Astrocyte of the hippocampus (primary cell): ENCODE measurements at regions not wholly inside any gene's neighbourhood (a gene's known extent, or its start where the extent isn't known, plus 50 kb on each side); places are given as distances from the start of the nearest gene placed in this dataset.

Source experiments
- DNase-seq: peaks from one replicate; pipeline ENCODE4 v3.0.0; 2011; ENCODE audit warnings: low read depth, low spot score

DNA sequence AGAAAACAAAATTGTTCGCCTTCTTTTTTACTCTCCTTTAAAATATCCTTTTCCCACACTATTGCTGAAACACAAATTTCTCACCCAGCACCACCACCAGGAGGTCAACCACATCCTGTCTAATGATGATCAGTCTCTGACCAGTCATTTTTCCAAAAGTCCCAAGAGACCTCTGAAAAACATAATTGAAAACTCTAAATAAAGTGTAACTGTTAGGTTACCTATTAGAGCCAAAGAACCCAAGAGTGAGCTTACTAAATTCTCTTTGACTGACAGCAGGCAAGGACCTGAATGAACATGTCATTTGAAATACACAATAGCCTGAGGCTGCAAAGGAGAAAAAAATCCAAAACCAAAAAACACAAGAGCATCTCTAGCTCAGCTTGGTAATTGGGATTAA lies 735.4 kb downstream of the CBLN4 start:
- DNase-seq: no peak

GRCh38 chr20:55266361-55266760 lies 739.0 kb downstream of the CBLN4 start:
- no peak for DNase-seq

DNA sequence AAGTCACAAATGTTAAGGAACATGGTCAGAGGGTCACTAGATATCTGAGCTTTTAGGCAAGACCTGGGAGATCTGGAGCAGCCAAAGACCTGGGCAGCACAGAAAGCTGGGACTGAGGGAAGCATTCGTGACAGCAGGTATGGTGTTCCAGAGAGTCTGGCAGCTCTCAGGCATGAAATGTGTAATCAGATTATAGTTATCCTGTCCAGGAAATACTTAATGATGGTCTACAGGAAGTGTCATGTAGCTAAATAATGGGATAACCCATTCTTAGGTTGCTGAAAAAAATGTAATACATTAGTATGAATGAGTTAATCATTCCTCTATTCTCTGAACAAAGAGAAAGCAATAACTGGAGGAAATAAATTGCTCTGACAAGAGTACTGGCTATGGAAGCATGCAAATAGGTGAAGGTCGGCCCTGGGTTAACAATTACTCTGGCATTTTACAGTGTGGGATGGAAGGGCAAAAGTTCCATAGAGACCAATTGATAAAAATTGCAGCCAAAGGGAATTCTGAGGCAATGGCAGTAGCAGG lies 740.5 kb downstream of the CBLN4 start:
- no peak for DNase-seq

DNA sequence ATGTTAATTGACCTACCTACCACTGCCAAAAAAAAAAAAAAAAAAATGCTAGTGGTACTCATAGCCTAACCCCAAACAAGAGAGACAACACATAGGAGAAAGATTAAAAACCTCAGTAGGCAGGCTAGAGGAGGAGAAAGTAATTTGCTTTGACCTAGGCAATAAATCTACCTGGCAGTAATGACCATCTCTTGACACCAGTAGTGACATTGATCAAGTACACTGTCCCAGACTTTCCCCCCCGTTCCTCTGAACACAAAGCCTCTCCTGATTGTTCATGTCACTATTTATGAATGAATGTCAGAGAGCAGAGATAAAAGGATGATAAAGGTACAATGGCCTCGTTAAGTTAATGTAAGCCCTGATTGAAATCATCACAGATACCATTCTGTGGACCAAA lies 746.8 kb downstream of the CBLN4 start:
- DNase-seq: no peak

DNA sequence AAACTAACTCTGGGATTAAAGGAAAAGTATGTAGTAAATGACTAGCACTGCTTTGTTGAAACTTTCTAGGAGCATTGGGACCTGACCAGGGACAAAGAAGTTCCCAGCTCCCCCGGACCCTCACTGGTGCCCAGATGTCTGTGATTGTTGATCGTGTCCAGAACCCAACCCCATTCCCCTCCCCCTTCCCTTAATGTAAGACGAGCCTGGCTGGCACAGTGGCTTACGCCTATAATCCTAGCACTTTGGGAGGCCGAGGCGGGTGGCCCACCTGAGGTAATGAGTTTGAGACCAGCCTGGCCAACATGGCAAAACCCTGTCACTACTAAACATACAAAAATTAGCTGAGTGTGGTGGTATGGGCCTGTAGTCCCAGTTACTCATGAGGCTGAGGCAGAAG lies 750.3 kb downstream of the CBLN4 start:
- DNase-seq: no peak

GRCh38 chr20:55253781-55254180 lies 751.5 kb downstream of the CBLN4 start:
- peak; percentile 84 for DNase-seq

DNA sequence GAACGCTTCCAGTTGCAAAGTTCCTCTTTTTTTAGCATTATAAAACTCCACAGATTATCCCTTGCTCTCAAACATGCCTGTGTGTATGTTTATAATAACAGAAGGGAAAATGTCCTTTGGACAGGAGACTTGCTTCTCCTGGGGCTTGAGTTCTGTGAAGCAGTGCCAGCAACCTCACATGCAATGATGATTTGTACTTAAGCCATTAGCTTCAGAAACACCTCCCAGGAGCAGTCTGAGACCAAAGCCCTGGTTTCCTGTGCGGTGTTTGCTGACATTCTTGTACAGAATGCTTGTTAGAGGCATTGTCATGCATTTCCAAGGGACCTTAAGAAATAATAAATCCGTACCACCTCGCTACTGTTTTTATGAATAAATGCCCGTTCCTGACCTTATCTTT lies 752.8 kb downstream of the CBLN4 start:
- peak; percentile 74 for DNase-seq

DNA sequence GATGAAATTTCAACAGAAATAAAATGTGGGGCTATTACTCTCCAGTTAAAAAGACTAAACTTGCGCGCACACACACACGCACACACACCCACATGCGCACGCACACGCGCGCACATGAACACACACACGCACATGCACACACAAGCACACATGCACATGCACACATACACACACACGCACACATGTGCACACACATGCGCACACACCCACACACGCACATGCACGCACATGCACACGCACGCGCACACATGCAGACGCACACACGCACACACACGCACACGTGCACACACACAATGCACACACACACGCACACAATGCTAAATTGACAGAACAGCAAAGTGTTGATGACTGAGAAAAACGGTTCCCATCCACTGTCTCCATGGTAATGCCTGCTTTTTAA lies 754.1 kb downstream of the CBLN4 start:
- no peak for DNase-seq

DNA sequence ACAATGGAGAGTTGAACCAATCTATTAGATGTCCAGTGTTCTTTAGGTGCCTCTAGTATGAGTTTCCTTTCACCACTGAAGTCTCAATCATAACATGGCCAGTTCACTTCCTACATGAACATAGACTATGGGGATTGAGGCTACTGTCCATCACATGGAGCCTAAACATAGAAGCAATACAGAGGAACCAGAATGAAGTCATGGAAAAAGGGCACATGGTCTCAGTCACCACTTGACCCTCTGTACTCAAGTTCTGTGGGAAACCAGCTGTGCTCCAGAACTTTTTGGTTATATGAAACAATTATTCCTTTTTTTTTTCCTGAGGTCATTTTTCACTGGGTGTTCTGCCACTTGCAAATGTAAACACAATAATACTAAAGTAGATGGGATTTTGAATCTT lies 762.5 kb downstream of the CBLN4 start:
- DNase-seq: no peak

DNA sequence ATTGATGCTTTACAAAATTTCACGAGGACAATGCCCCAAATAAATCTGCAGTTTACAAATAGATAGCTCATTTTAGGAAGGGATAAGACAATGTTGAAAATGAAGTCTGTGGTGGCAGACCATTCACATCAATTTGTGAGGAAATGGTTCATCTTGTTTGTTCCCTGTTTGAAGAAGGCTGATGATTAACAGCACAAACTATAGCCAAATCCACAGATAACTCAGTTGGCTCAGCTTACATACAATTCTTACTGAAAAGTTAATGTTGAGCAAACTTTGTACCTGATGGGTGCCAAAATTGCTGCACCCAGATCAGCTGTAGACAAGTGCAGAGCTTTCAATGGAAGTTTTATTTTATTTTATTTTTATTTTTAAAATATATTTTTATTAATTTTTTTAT lies 763.9 kb downstream of the DOK5 start:
- DNase-seq: no peak

GRCh38 chr20:55232647-55233046 lies 757.3 kb downstream of the DOK5 start:
- DNase-seq: no peak

GRCh38 chr20:55229451-55229850 lies 754.1 kb downstream of the DOK5 start:
- DNase-seq: no peak

- DNase-seq: peak; percentile 2
Observed at GRCh38 chr20:55216525-55217242, 741.3 kb downstream of the DOK5 start.

GRCh38 chr20:55213653-55214052 lies 738.3 kb downstream of the DOK5 start:
- no peak for DNase-seq

DNA sequence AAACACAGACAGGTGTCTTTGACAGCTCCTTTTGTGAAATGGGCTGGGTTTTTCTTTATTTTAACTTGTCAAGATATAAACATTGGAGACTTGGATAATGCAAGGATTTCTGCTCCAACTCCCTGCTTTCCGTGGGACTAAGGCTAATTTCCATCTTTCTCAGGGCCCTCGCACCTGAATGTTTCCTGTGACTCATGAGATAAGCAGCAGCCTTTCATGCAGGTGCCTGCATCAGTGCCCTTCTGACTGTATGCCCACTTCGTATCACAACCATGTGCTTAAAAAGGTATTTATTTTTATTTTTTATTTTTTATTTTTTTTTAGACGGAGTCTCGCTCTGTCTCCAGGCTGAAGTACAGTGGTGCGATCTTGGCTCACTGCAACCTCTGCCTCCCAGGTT lies 736.1 kb downstream of the DOK5 start:
- no peak for DNase-seq

- peak; percentile 24 for DNase-seq
Observed at GRCh38 chr20:55205665-55206064, 730.3 kb downstream of the DOK5 start.

DNA sequence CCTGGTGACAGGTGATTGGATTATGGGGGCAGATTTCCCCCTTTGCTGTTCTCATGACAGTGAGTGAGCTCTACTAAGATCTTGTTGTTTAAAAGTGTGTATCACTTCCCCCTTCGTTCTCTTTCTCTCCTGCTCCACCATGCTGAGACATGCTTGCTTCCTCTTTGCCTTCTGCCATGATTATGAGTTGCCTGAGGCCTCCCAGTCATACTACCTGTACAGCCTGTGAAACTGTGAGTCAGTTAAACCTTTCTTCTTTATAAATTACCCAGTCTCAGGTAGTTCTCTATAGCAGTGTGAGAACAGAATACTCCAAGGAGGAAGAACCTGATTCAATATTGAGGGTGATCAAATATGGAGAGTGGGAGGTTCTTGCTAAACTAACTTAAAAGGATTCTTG lies 724.9 kb downstream of the DOK5 start:
- DNase-seq: no peak

DNA sequence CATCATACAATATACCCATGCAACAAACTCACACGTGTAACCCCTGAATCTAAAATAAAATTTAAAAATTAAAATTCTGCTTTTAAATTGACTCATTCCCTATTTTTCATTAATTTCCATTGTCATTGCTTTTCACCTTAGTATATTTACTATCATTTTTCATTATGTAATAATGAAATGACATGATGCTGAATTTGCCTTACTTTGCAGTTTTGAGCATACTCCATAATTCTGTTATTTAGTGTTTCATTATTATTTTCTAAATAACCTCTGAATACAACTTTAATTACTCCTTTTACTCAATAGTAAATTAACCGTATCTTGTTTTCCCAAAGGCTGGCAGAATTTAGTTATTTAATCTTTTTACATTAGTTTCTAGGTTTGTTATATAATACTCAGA lies 719.6 kb downstream of the DOK5 start:
- no peak for DNase-seq

GRCh38 chr20:55186228-55186627 lies 710.8 kb downstream of the DOK5 start:
- no peak for DNase-seq

GRCh38 chr20:55175081-55175480 lies 699.7 kb downstream of the DOK5 start:
- peak; percentile 64 for DNase-seq

GRCh38 chr20:55174635-55175034 lies 699.2 kb downstream of the DOK5 start:
- no peak for DNase-seq

GRCh38 chr20:55174172-55174571 lies 698.8 kb downstream of the DOK5 start:
- peak; percentile 12 for DNase-seq

DNA sequence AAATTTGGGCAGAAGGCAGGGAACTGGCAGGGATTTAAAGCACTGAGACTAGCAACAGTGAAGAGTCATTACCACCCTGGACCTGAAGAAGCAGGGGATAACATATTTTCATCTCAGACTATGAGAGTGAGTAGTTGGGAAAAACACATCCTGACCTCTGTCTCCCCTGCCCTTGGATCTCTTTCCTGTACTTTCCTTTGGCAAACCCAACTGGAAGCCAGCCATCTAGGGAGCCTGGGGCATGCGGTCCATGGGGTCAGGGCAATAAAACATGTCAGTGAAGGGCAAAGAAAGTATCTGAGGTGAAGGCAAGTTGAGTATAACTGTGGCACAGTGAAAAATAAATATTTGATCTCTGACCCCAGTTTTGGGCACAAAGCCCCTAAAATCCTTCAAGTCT lies 698.2 kb downstream of the DOK5 start:
- no peak for DNase-seq
